ENCODE measurements at regions not wholly inside any gene's neighbourhood (a gene's known extent, or its start where the extent isn't known, plus 50 kb on each side); places are given as distances from the start of the nearest gene placed in this dataset.

DNA sequence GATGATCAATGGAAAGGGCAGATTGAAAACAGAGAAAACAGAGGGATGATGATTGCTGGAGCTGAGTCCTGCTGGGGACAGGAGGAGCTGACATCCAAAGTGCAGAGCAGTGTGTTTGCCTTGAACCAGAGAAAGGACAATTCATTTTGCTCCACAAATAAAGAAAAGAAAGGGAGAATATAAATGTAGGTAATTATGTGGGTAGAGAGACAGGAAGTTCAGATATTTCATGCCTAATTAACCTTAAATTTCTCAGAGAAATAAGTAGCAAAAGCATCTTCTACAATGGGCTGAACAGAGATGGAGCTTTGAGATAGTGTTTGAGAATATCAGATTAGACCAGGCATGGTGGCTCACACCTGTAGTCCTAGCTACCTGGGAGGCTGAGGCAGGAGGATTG, 93.2 kb downstream of the TNFSF18 start:
- no peak for DNase-seq

DNA sequence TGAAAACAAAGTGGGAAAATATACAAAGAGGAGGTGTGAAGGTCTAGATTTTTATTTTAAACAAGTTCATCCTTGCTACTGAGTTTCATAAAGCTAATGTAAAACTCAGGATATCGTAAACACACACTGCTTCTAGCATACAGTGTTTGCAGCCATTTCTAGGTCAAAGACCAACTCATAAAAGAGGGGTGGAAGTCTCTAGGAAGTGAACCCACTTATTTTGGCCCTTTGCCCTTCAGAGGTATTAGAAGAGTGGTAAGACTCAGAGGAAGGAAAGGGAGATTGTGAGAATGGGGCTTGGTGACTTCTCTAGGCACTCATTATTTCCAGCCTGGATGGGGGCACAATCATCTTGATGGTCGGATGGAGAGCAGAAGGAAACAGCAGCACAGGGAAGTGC, 91.2 kb downstream of the TNFSF18 start:
- no peak for DNase-seq

DNA sequence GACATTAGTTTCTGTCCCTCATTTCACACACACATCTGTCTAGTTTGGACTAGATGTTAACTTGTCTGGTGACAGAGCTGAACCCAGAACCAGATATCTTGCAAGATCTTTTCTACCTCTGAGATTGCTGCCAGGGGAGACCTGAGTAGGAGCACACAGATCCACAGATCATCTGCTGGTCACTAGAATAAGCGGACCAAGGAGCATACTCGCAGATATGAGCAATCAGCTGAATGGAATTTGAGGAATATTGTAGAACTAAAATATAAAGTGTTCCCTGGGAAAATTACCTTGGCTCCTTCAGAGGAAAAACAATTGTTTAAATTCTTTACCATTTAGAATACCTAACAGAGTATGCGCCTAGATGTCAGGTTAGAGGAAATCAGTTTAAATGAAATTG, 90.7 kb downstream of the TNFSF18 start:
- no peak for DNase-seq

DNA sequence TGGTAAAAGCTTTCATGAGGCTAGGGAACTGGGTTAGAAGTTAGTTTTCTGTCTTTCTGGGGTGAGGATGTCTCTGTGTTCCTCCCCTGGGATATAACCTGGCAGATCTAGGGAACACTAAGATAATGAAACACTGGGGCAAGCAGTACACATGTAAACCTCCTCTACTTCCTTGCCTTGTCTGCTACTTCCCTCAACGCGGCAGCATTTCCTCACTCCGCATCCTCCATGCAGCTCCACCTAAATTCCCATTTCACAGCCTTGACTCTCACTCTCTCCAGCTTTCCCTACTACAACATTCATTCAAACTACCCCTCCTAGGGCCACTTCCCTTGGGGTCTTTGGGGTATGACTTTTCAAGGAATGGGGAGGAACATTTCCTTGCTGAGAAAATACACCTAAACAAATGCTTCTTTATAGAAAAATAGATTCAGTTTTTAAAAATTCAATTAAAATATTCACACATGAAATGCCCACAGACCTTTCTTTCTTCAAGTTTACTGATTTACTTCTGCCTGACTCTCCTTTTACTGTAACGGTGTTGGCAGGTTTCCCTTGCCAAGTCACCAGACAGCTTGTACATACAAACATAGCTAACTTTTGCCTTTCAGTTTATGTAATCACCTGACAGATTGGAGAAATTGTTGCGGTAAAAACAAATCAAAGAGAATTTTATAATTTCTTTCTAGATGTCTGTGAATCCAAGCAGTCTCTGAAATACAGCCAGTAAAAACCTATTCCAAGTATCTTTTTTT, 90.1 kb downstream of the TNFSF18 start:
- DNase-seq: no peak

DNA sequence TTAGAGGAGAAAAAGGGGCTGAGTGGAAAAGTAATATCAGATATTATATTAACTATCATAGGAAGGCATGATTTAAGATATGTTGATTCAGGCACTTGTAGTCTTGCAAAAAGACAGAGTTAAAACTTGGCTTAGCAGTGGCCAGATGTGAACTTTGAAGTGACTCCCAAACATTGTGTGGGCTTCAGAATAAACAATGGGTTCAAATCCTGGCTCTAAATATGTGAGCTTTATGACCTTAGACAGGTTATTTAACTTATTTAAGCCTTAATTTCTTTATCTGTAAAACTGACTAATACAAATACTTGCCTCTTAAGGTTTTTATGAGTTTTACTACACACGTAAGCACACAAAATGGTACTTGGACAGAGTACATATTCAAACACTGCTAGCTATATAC, 85.9 kb downstream of the TNFSF18 start:
- no peak for DNase-seq

DNA sequence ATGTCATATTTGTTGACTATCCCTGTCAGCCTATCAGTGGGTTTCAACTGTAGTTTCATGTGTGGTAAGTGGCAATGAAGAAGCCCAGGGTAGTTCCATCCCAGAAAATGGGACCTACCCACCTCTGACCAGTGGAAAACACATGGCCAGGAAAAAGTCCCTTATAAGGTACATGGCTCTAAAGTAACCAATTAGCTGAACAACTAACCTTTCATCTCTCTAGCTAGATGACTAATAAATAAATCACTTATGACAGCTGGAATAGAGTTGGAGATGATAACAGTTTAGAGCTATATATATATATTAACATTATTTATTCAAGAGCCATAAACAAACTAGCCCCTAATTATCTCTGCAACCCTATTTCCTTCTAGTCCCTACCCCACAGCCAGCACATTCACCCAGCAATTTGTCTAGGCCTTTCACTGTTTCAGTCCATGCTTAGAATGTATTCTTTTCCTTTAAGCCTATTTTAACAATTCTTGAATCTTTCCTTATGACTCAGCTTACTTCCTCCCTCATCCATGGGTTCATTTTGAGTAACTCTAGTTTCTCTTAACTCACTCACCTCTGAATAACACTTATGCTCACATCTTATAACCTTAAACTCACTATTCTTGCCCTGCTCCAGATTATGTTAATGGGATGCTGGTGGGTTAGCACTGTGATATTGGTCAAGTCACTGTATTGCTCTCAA, 83.7 kb downstream of the TNFSF18 start:
- peak; percentile 70 for DNase-seq

DNA sequence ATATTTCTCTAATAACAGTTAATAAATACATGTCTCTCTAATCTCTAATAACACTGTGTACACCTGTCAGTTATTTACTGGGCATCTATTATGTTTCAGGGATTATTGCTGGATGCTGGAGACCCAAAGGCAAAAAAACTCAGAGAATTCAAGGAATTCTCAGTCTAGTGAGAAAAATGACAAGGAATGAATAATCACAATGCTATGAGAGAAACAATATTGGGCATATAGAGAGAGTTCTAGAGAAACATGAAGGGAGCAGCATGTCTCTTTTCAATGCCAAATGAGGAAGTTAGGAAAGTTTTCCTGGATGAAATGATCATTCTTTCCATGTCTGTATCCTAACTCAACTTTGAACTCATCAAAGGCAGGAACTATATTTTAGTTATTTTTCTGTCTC, 82.8 kb downstream of the TNFSF18 start:
- DNase-seq: no peak

DNA sequence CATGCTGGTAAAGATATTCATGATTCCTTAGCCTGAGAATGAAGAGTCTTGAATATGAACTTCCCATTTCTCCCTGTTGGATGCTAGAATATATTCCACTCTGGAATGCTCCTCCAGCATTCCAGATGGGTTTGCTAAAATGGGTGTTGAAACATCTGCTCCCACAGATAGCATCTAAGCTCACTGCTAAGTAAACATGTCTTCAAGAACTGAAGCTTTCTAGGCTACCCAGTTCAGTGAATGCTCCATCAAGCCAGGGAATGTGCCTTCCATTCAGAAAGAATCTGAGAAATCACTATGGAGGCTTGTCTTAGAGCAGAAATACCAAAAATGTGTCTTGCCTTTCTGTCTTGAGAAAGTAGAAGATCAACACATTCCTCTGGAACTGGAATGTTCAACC, 81.1 kb downstream of the TNFSF18 start:
- DNase-seq: no peak

DNA sequence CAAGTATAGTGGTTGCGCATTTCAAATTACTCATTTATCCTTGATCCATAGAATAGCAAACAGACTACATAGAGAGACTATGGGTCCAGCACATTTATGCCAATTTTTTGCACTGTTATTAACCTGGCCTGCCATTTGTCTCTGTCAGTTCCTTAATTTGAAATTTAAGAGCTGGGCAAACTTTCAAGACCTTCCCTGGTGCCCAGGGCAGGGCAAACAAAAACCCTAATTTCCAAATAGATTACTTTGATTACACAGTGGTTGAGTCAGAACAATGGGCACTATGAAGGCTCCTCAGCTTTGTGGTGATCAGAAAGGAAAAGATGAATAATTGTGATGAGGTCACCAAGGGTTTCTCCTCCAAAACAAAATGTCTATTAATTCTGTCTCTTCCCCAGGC, 80.6 kb downstream of the TNFSF18 start:
- DNase-seq: peak; percentile 24

DNA sequence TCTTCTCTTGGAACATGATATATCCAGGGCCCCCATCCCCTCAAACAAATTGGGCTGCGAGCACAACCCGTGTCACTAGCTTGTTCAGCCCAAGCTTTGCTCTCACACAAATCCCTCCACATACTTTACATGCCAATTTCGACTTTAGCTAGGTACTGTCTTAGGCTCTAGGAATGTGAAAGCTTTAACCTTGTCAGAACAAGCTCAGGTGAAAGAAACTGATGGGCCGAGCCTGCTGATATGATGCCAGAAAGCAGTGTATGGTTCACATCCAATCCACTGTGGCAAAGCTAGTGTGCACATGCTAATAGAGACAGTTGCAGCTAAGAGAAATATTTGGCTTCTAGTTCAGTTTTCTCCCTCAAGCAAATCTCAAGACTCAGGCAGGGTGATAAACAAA, 79.5 kb downstream of the TNFSF18 start:
- DNase-seq: no peak

DNA sequence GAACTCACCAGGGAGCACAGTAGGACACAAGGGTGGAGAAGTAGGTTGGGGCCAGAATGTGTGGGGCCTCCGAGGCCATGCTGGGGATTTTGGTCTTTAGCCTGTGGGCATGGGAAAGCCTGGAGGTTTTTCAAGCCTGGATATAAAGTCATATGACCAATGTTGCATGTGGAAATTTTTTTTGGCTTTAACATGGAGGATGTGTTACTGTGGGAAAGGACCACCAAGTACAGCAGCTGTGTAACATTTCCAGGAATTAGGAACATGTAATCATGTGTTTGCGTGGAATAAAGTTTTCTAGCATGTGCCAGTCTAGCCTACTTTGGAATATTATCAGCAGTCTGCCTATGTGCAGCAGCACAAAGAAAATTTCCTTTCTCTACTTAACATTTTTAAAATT, 78.5 kb downstream of the TNFSF18 start:
- no peak for DNase-seq

DNA sequence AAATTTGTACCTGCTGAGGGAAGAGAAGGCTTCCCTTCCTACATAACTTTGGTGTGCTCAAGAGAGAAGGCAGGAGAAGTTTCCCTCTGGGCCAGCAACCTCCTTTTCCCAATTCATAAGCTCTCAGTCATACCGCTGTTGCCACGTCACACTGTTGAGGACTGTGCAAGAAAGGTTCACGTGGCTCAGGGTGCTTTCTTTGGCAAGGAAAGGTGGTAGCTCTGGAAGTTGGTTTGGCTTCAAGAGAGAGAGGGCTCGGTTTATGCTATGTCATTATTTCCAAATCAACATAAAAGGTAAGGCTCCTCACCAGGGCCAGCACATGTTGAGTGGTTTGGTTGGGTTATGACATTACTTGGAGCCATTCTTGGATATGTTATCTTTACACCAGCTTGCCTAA, 77.3 kb downstream of the TNFSF18 start:
- no peak for DNase-seq

DNA sequence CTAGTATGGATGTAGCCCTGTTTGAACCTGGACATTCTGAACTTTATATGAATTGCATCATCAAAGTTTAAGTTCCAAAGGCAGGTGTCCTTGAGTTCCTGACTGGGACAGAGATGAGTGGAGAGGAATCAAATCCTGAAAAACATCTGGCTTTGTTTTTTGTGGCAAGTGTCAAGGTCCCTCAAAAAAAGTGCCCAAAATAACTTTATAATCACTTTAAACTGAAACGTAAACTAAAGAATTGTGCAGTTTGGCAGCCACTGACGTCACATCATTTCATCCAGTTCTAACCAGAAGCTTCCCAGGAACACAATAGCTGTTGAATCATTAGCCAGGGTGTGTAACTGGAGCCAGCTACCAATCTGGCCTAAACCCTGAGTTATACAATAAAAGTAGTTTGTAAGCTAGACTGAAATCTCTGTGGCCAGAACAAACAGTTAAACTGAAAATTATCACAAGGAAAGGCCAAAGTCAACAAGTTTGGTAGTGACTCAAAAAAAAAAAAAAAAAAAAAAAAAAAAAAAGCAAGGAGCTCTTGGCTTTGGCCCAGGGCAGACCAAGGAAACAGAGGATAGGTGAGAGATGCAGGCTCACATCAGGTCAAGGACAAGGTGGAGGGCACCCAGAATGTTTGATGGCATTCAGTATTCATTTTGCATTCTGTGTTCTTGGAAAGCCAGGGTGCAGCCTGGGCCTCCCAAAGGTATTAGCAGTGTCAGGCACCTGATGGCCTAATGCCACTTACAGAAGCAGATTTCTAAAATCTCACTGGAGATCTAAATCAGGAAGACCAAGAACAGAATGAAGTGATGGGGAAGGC, 74.3 kb downstream of the TNFSF18 start:
- no peak for DNase-seq

DNA sequence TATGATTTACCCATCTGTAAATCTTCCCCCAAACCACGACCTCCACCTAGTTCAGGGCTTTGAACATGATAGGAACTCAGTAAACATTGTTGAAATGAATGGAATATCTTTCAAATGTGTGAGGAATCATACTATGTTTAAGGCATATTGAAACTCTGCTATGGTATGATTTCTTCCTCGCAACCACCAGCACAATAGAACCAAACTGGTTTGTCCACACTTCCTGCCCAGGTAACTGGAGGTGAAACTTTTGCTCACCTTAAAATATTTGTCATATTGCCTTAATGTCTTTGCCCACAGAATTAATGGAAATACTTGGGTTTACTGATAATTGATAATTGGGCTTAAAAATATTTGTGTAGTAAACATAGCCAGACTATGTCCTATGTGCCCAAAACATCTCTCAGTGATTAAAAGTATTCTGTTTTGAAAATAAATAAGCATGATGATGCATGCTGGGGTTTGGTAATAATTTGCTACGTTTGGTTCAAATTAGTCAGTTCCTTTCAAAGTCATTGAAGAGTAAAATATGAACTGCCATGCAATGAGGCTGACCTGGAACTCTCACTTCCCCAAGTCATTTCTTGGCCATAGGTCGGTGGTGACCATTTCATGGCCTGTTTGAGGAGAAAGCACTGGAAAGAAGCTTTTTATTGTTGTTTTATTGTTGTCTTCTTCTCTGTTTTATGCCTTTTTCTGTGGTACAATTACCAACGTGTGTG, 73.3 kb downstream of the TNFSF18 start:
- DNase-seq: no peak

DNA sequence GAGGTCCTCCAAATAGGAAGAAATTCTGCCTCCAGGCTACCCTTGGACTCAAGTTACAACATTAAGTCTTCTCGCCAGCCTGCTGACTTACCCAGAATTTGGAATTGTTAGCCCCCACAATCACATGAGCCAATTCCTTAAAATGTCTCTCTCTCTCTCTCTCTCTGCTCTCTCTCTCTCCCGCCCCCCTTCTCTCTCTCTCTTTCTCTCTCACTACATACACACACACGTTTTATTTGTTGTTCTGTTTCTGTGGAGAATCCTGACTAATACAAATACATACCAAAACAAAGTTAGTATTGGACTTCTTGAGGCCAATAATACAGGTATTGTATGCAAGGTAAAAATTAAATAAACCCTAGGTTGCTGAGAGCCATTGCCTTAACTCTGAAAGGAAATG, 72.1 kb downstream of the TNFSF18 start:
- no peak for DNase-seq

DNA sequence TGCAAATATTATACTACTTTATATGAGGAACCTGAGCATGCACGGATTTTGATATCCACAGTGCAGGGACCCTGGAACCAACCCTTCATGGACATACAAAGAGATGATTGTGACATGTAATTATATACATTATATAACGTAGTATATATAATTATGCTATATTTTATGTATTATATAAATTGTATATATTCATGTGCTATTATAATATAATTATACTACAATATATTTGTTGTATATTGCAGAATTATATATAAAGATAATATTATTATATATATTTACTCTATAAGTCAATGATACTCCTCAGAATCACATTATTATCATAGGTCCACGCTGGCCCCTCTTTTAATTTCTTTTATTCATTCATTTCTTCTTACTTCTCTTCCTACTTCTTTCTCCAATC, 70.9 kb downstream of the TNFSF18 start:
- no peak for DNase-seq

DNA sequence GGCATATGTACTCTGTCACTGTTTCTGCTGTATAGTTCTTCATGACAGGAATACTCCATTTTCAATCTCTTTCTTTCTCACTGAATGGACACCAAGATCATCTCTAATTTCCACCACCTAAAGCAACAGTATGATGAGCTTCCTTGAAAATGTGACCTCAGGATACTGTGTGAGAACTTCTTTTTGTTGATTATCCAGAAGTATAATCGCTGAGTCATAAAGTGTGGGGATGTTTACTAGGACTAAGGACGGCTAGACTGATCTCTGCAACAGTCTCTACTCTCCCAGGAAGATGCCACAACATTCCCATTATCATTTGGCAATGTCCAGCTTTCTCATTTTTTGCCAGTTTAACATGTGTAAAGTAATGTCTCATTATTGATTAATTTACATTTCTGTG, 70.3 kb downstream of the TNFSF18 start:
- DNase-seq: no peak

DNA sequence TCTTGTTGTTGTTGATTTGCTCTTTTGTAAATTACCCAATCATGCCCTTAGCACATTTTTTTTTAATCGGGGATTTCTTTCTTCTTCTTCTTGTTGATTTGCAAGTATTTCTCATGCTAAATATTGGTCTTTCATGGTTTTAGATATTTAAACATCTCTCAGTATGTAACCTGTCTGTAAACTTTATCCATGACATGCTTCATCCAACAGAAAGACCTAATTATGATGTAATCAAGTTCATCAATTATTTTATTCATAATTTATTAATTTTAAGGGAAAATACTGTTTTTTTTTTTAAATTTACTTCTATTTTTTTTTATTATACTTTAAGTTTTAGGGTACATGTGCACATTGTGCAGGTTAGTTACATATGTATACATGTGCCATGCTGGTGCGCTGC, 69.8 kb downstream of the TNFSF18 start:
- DNase-seq: no peak

Measured in activated CD4-positive, alpha-beta T cell treated with anti-CD3 and anti-CD28 coated beads, Interleukin-2, amount 50 U/mL, for 16 hours (primary cell).